Brain pericyte (primary cell): ENCODE measurements at regions not wholly inside any gene's neighbourhood (a gene's known extent, or its start where the extent isn't known, plus 50 kb on each side); places are given as distances from the start of the nearest gene placed in this dataset.

ENCODE experiments used
- DNase-seq: peaks from one replicate; pipeline ENCODE4 v3.0.0-alpha.2; 2012; ENCODE audit warnings: low read depth, low spot score

- no peak for DNase-seq
Measured at GRCh38 chr9:12516573-12516972, 176.6 kb upstream of the TYRP1 start.

DNA sequence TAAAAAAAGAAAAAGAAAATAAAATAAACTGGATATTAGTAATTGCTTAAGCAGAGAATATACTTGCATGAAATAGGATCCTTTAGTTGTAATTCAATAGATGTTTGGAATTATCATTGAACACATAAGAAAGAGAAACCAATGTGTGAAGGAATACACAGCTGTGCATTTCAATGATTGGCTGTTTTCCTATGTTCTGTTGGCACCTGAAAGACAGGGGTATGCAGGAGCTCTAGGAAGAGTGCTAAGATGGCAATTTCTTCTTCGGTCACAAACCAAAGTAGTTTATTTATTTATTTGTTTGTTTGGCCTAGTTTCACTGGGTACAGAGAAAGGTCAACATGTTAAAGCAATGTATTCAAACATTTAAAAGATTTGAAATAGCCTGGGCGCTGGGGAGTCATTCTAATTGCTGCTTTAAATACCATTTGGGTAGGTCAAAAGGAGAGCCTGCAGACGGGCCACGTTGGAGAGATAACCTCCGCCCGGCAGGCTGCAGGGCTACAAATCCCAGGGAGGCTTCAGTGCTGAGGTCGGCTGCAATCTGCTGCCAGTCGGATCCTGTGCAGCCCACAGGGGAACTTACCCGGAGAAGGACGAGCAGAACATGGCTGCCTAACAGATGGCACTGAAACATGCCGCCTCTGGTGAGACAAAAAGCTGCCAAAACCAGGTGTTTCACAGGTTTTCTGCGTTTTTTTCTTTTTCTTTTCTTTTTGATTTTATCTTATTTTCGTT, 154.2 kb upstream of the TYRP1 start:
- DNase-seq, result no peak

DNA sequence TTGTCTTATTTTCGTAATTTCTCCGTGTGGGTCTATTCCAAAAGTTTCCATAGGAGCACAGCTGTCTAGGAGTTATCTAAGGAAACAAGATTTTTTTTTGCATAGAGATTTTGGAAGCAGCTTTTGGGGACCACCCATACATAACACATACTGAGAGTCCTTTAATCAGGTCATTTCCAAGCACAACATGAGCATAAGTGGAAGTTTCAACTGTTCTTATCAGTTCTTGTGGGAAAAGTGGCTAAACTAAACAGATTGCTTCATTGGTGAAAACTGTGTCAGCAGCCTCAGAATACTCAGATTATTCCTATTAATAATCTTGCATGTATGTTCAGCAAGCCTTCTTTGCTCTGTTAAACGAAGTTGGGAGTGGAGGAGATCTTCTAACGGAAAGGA, 153.6 kb upstream of the TYRP1 start:
- DNase-seq, result no peak

DNA sequence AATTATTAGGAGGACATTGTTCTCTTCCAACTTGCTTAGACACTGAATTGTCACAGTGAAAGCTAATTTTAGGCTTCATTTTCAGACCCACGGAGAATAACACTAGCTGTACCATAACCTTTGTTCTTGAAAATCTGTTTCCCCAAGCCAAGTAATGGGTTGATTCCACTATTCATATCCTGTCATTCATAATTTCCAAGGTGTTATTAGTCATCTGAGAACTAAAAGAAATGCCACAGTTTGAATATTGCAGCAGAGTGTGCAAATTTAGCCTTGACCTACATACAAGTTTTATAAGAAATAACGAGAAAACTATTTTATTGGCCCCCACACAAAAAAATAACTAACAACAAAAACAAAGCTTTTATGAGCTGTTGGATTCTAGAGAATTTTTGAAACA, 148.5 kb upstream of the TYRP1 start:
- no peak for DNase-seq

GRCh38 chr9:12554636-12555035, 138.5 kb upstream of the TYRP1 start:
- no peak for DNase-seq

DNA sequence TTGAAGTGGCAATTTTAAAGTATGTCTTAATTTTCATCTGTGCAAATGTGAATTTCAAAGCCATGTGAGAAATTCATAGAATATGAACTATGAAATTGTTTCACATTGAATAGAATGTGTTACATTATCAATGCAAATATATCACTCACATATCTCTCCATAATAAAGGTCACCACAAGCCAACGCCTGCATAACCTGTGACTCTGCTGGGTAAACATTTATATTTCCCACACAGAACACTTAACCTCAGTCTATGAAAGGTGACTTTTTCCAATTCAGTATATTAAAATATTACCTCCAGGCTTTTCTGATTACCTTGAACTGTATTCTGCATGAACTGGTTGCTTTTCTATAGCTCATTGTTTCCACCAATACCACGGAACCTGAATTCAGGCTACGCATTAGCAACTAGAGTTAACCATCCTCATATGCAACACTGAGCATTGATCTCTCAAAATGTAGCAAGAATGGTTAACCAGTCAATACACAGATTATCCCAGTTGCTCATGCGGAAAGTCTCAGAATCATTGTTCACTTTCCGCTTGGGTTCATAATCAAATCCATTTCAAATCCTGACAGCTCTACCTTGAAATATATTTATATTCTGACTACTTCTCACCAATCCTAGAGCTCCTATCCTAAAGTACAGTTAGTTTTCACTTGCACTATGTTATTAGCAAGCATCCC, 126.6 kb upstream of the TYRP1 start:
- DNase-seq, result no peak

DNA sequence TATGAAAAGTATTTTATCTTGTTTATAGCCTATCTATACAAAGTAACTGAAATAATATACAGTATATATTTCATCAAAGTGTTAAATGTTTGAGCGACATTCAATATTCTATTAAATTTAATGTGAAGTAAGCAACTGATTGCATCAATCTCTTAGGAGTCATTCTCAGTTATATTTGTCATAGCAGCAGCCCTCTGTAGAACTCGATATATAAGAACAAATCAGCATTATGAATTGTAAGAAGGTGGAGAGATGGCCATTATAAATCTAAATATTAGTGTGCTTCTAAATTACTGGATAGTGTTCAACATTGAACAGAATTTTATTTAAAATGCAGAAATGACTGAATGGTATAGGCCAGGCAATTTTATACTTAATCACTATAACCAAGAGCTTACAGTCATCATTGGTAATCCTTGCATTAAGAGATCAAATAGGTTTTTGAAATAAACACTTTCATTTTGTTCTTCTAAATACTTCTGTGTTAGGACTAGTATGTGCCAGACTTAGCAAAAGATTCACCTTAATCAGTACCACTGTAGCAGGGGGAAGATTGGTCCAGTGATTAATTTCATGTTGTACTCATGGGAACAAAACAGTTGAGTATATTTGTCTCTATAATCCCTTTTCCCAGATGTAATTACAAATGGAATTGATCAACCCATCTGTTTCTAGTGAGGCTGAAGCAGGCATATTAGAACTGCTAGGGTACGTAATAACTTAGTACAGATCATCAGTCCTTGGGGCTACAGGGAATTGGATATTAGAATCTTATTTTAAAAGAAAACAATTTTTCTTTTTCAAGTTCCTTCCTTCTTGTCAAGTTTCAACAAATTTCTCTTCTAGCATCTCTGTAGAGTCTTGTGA, 108.3 kb upstream of the TYRP1 start:
- DNase-seq, result no peak

GRCh38 chr9:12595400-12595799, 97.8 kb upstream of the TYRP1 start:
- DNase-seq, result no peak

GRCh38 chr9:12604164-12604821, 88.9 kb upstream of the TYRP1 start:
- no peak for DNase-seq

GRCh38 chr9:12612211-12612770, 80.9 kb upstream of the TYRP1 start:
- DNase-seq, result no peak

- no peak for DNase-seq
Measured at GRCh38 chr9:12613071-12613470, 80.1 kb upstream of the TYRP1 start.

DNA sequence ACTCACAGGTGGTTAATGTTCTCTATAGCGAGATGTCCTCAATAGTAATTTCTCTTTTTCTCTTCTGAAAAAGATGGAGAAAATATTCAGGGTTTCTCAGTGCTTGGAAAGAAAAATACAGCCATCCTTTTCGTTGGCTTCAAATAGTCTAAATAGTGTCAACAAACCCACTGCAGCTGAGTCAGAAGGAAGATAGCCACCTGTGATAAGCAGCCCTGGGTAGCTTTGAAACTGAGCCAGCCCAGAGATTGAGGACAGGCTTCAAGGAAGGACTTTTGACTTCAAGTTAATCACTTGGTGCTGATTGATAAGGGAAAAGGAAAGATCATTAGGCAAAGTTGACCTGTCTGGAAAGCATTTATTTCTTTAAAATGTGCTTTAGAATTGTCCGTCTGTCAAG, 78.7 kb upstream of the TYRP1 start:
- no peak for DNase-seq

- DNase-seq, result no peak
Measured at GRCh38 chr9:12618956-12619355, 74.2 kb upstream of the TYRP1 start.

GRCh38 chr9:12625844-12626243, 67.3 kb upstream of the TYRP1 start:
- no peak for DNase-seq

DNA sequence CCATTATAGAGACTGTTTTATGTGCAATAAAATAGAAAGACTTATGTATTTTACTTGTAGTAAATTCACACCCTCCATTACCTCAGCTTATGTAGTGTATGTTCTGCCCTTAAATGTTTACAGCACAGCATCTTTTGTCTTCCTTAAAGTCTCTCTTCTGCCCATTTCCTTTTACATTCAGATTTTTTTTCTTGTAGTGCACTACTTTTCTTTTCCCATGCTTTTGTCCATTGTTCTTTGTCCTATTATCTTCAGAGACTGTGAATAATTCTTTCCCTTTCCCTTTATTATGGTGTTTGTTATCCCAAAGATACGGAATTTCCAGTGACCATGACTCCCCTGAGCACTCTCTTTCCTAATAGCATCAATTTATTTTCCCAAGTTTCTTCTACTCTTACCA, 66.1 kb upstream of the TYRP1 start:
- no peak for DNase-seq

DNA sequence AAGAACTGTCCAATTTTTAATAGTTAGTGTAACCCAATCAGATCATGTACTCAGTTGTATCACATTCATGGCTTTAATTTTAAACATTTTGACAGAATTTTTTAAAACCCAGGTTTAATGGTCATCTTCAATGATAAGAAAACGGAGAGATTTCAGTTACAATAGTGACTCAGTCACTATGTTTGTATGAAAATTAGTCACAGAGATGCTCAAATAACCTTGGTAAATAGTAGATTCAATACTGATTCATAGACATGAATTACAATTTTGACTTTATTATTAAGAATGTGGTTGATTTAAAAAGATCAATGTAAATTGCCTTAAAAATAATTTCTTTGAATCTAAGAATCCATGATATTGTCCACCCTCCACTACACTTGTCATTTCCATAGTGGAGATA, 64.6 kb upstream of the TYRP1 start:
- DNase-seq, result no peak

DNA sequence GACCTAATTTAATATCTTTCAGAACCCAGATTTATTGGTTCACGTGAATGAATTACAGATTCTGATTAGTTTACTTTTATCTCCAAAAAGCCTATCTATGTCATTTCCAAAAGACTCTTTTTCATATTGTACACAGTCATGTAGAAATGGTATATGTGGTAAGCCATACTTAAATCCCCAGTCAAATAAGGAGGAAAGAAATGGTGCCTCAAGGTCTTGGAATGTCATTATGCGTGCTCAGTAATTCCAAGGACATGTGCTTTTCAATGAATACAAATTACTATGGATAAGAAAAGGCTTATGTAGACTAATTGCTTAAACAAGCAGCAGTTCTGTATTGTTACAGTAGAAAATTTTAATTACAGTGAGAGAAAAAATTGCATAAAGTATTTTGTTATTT, 64.1 kb upstream of the TYRP1 start:
- DNase-seq, result no peak

DNA sequence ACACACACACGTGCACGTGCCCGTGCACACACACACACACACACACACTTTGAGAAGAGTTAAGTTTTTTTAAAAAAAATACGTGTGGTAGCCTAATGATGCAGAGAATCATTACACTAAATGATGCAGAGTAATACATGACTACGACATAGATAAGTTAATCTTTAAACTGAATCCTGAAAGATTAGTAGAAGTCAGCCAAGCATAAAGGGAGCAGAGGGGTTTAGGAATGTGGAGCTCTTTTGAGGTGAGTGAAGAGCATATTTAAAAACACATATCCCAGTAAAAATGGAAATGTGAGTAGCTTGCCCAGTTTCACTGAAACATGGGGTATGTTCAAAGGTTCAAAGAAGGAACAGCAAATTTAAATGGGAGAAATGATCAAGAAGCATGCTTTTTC, 61.3 kb upstream of the TYRP1 start:
- DNase-seq, result no peak

- no peak for DNase-seq
Measured at GRCh38 chr9:12633016-12633765, 60.0 kb upstream of the TYRP1 start.

GRCh38 chr9:12640016-12640587, 53.1 kb upstream of the TYRP1 start:
- no peak for DNase-seq
